GM10266 (cell line): ENCODE measurements at regions not wholly inside any gene's neighbourhood (a gene's known extent, or its start where the extent isn't known, plus 50 kb on each side); places are given as distances from the start of the nearest gene placed in this dataset.
"Not testable (repeated sequence)": the region's sequence is repeated elsewhere in the genome, so short reads cannot be mapped to it uniquely, and the experiment has no call there.

ENCODE experiments used
- DNase-seq: peaks from one replicate; pipeline ENCODE4 v3.0.0; 2012; ENCODE audit errors: extremely low spot score
- CTCF ChIP-seq: IDR thresholded peaks from 2 replicates; pipeline ENCODE4 v1.5.1; 2012; ENCODE audit warnings: mild to moderate bottlenecking, low read depth; ENCODE audit not compliant: control insufficient read depth, insufficient read depth; ENCODE audit errors: missing control alignments

DNA sequence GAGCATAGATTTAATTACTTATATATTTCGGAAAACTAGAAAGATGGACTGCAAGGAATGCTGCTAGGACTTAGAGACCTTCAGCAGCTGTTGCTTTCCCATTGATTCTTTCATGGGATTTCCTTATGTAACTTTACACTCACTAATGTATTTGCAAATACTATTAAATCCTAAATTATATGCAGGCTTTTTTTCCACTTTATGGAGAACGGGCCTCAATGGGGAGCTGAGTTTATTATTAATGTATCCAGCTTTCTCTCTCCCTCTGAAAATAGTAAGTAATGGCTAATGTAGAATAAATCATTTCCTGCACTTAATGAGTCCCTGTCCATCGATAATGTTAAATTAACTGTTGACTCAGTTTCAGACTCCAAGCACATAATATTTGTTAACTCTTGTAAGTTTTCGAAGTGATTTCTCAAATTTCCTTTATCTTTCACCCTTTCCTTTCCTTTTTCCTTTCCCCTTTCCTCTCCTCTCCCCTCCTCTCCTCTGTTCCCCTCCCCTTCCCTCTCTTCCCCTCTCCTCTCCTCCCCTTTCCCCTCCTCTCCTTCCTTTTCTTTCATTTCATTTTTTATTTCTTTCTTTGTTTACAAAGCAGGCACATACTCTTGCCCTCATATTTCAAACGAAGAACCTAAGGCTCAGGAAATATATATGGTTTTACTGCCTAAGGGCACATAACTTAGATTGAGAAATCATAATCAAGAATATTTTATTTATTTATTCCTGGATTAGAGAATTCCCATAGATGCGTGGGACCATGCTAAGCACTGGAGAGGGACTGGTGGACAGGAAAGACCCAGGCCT lies 503.6 kb downstream of the MMUT start:
- DNase-seq = no peak
- no peak for TF ChIP-seq CTCF

DNA sequence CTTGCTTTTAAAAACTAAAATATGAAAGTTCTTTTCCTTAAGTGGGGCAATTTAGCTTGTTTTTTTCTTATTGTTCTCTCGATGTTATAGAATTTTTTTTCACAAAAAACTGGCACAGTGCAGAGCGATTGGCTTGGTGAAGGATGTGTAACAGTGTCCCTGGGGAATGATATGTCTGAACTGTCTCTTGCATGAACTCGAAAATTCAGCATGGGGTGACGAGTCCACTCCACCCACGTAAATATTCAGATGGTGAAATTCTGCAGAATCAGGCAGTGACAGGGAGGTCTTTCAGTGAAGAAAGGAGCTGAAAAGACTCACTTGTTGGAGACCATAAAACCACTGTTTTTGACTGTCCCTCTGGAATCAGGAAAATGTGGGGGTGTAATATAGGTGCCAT lies 505.3 kb downstream of the MMUT start:
- DNase-seq = no peak
- TF ChIP-seq CTCF = no peak

DNA sequence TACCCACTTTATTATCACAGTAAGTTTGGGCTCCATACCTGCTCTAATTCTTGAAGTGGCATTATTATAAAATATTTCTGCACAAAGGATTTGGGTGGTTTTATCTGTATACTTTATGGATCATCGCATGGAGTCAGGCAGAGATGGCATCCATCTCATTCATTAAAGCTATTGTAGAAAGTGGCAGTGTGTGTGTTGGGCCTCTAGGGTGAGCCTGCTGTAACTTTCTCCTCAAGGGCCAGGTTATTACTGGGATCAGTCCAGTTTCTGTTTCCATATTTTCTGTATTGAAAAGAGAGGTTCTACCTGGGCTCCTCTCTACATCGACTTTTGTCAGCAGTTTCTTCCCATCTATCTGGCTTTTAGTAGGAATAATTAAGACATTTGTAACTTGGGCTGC lies 511.1 kb downstream of the MMUT start:
- no peak for DNase-seq
- TF ChIP-seq CTCF = no peak

DNA sequence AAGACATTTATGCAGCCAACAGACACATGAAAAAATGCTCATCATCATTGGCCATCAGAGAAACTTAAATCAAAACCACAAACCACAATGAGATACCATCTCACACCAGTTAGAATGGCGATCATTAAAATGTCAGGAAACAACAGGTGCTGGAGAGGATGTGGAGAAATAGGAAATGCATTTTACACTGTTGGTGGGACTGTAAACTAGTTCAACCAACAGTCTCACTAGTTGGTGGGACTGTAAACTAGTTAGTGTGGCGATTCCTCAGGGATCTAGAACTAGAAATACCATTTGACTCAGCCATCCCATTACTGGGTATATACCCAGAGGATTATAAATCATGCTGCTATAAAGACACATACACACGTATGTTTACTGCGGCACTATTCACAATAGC lies 518.8 kb downstream of the MMUT start:
- not testable (repeated sequence) for DNase-seq

DNA sequence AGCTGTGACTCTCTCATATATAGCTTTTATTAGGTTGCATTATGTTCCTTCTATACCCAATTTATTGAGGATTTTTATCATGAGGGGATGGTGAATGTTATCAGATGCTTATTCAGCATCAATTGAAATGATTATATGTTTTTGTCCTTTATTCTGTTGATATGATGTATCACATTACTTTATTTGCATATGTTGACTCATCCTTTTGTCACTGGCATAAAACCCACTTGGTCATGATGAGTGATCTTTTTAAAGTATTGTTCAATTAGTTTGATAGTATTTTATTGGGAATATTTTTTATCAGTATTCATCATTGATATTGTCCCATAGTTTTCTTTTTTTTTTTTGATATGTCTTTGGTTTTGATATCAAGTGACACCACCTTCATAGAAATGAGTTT lies 529.9 kb downstream of the MMUT start:
- no peak for TF ChIP-seq CTCF
- no peak for DNase-seq

GRCh38 chr6:48928937-48929336 lies 534.1 kb downstream of the MMUT start:
- no peak for DNase-seq

DNA sequence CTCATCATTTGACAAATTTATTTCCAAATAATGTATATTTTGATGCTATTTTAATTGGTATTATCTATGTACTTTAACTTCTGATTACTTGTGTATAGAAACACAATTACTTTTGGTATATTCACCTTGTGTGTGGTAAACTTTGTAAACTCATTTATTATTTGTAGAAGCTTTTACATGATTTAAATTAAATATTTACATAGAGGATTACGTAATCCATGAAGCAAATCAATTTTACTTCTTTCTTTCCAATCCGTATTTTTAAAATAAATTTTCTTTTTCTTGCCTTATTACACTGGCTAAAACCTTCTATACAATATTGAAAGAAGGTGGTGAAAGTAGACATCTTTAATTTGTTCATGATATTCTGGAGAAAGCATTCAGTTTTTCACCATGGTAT lies 540.2 kb downstream of the MMUT start:
- DNase-seq = no peak
- no peak for TF ChIP-seq CTCF

More at GRCh38 chr6:48928937-48929336, 534.1 kb downstream of the MMUT start:
- no peak for TF ChIP-seq CTCF

- no peak for TF ChIP-seq CTCF
- DNase-seq = no peak
Observed at GRCh38 chr6:48919555-48919954, 543.5 kb downstream of the MMUT start.
